CD14-positive monocyte (primary cell): ENCODE measurements at regions not wholly inside any gene's neighbourhood (a gene's known extent, or its start where the extent isn't known, plus 50 kb on each side); places are given as distances from the start of the nearest gene placed in this dataset.

Source experiments
- DNase-seq, 3 donors: peaks; one replicate each; pipeline ENCODE4 v3.0.0-alpha.2; 2011 to 2022
- H2AFZ ChIP-seq: 2 replicates; pipeline ENCODE4 v1.6.0; 2012; ENCODE audit warnings: mild to moderate bottlenecking, low read depth, low read length, inconsistent platforms; ENCODE audit not compliant: insufficient read depth, poor library complexity, severe bottlenecking
- H3K27ac ChIP-seq, 2 donors: 1 replicate in 1 of 2; 2 replicates in 1 of 2; pipeline ENCODE4 v1.5.1; 2012 to 2013; ENCODE audit warnings: low read length in 2 of 2, control low read depth in 1 of 2, inconsistent platforms in 1 of 2, low read depth in 1 of 2, mild to moderate bottlenecking in 1 of 2
- H3K27me3 ChIP-seq, 2 donors: one replicate each; pipeline versions ENCODE4 v1.6.0 to v1.6.1; 2011 to 2013; ENCODE audit warnings: low read length in 2 of 2; ENCODE audit not compliant: control insufficient read depth in 2 of 2, insufficient read depth in 2 of 2
- H3K36me3 ChIP-seq, 2 donors: replicated peaks in 1 of 2; 1 replicate in 1 of 2; 2 replicates in 1 of 2; pipeline versions ENCODE4 v1.5.1 to v1.6.1; 2012 to 2013; ENCODE audit warnings: low read length in 2 of 2, control low read depth in 1 of 2, inconsistent platforms in 1 of 2, mild to moderate bottlenecking in 1 of 2; ENCODE audit not compliant: insufficient read depth in 2 of 2, control insufficient read depth in 1 of 2
- H3K4me1 ChIP-seq, 2 donors: 1 replicate in 1 of 2; 2 replicates in 1 of 2; pipeline versions ENCODE4 v1.5.1 to v1.6.1; 2012 to 2013; ENCODE audit warnings: low read length in 2 of 2, control low read depth in 1 of 2, inconsistent platforms in 1 of 2, mild to moderate bottlenecking in 1 of 2, moderate library complexity in 1 of 2; ENCODE audit not compliant: insufficient read depth in 2 of 2, control insufficient read depth in 1 of 2
- H3K4me2 ChIP-seq: replicated peaks from 2 replicates; pipeline ENCODE3; 2012; ENCODE audit warnings: low read length, moderate library complexity, mild to moderate bottlenecking; ENCODE audit not compliant: poor library complexity, severe bottlenecking; ENCODE audit errors: extremely low read depth
- H3K4me3 ChIP-seq, 3 experiments: fragments of 200-600 bp in 1 of 3; sonication (generic) in 1 of 3; replicated peaks in 1 of 3; 1 replicate in 2 of 3; 2 replicates in 1 of 3; pipeline ENCODE4 v1.5.1; 2011 to 2013; ENCODE audit warnings: low read length in 3 of 3, mild to moderate bottlenecking in 3 of 3, control low read depth in 2 of 3, low read depth in 2 of 3, inconsistent platforms in 1 of 3, moderate library complexity in 1 of 3
- H3K79me2 ChIP-seq: 2 replicates; pipeline ENCODE4 v1.6.0; 2012; ENCODE audit warnings: mild to moderate bottlenecking, control low read depth, inconsistent platforms, low read length, moderate library complexity; ENCODE audit not compliant: insufficient read depth
- H3K9ac ChIP-seq: 2 replicates; pipeline ENCODE4 v1.6.0; 2017; ENCODE audit warnings: low read length, mild to moderate bottlenecking; ENCODE audit not compliant: insufficient read depth, poor library complexity, severe bottlenecking
- H3K9me3 ChIP-seq, 2 donors: replicated peaks in 1 of 2; 1 replicate in 1 of 2; 2 replicates in 1 of 2; pipeline versions ENCODE4 v1.5.1 to v1.6.1; 2012 to 2013; ENCODE audit warnings: low read length in 2 of 2, control low read depth in 1 of 2; ENCODE audit not compliant: control insufficient read depth in 1 of 2, insufficient read depth in 1 of 2
- H4K20me1 ChIP-seq: 2 replicates; pipeline ENCODE4 v1.6.0; 2012; ENCODE audit warnings: mild to moderate bottlenecking, low read length, control low read depth, moderate library complexity; ENCODE audit not compliant: insufficient read depth
- H3K27ac Mint-ChIP-seq, 7 donors: one replicate each; pipeline ENCODE4 v1.8.0; 2020; ENCODE audit warnings: mild to moderate bottlenecking in 7 of 7, mixed read lengths in 7 of 7, moderate library complexity in 6 of 7, inconsistent platforms in 2 of 7
- H3K27me3 Mint-ChIP-seq, 3 donors: one replicate each; pipeline ENCODE4 v1.8.0; 2021 to 2022; ENCODE audit warnings: low read depth in 3 of 3, mild to moderate bottlenecking in 3 of 3, mixed read lengths in 3 of 3, moderate library complexity in 3 of 3, inconsistent platforms in 1 of 3
- H3K36me3 Mint-ChIP-seq, 2 donors: one replicate each; pipeline ENCODE4 v1.8.0; 2020; ENCODE audit warnings: mixed read lengths in 2 of 2, inconsistent platforms in 1 of 2, mild to moderate bottlenecking in 1 of 2
- H3K4me1 Mint-ChIP-seq: one replicate; pipeline ENCODE4 v1.8.0; 2020; ENCODE audit warnings: mild to moderate bottlenecking, mixed read lengths
- H3K4me3 Mint-ChIP-seq, 2 donors: one replicate each; pipeline ENCODE4 v1.8.0; 2020; ENCODE audit warnings: mild to moderate bottlenecking in 2 of 2, mixed read lengths in 2 of 2, moderate library complexity in 1 of 2
- H3K9me3 Mint-ChIP-seq, 7 donors: one replicate each; pipeline ENCODE4 v1.8.0; 2020 to 2022; ENCODE audit warnings: mixed read lengths in 7 of 7, mild to moderate bottlenecking in 6 of 7, moderate library complexity in 6 of 7, inconsistent platforms in 2 of 7
- CTCF ChIP-seq: fragments of 200-600 bp; IDR thresholded peaks from one replicate; pipeline ENCODE4 v1.8.0; 2022; ENCODE audit warnings: antibody characterized with exemption, mild to moderate bottlenecking
- WGBS: methylation state at CpG from one replicate; pipeline ENCODE4 v1.1.5; 2013; ENCODE audit warnings: missing lambda C conversion rate; ENCODE audit not compliant: insufficient coverage; 5-methylcytosine and 5-hydroxymethylcytosine counted together
- intact Hi-C, 2 donors: fragments of 100-400 bp; cut with micrococcal nuclease; formaldehyde crosslinking; loops; one replicate each; pipeline versions ENCODE4 v1.15.0 to v1.15.1; 2023

- no peaks in the 10 kb centered on the region for H3K4me1 Mint-ChIP-seq
- Histone ChIP-seq H3K27me3 (peaks cover 0 to 2% of the 10 kb centered on the region in 2 donors), H4K20me1 (no peaks in the 10 kb centered on the region), H3K27ac (no peak overlapping the region), H3K4me1 (no peaks in the 10 kb centered on the region), H3K9ac (no peak overlapping the region), H3K9me3 (peaks cover 27 to 43% of the 10 kb centered on the region in 2 donors), H3K4me2 (no peak overlapping the region), H3K4me3 (no peak overlapping the region), H2AFZ (no peak overlapping the region), H3K36me3 (no peaks in the 10 kb centered on the region), H3K79me2 (no peaks in the 10 kb centered on the region)
- H3K27me3 Mint-ChIP-seq: peaks cover 6 to 15% (median 12%) of the 10 kb centered on the region in 3 donors
- DNase-seq: no peak
- no peaks in the 10 kb centered on the region for H3K36me3 Mint-ChIP-seq
- no peak for TF ChIP-seq CTCF
- H3K27ac Mint-ChIP-seq: no peak overlapping the region
- H3K9me3 Mint-ChIP-seq: peaks cover 22 to 38% (median 34%) of the 10 kb centered on the region in 7 donors
- H3K4me3 Mint-ChIP-seq: no peak overlapping the region
- intact Hi-C loops: no loop called here
- WGBS: 86% methylated on average over 13 of the region's 14 CpGs
These were observed 97.5 kb downstream of the SCGB2B2 start for GRCh38 chr19:34579281-34580054.

DNA sequence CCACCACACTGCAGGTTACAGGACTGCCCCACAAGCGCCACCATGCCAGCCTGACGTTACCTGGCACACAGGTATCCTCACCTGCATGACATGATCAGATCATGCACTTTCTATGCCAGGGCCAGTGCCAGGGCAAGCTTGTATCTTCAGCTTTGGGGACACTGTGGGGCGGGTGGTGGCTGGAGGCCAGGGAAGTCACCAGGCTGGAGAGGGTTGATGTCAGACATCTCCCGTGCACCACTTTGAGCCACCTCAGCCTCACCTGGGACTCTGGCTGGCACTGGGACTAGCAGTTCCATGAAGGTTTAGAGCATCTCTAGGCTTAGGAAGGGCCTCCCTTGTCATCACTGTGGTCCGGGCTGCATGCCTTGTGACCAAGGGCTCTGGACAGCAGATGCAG, 97.2 kb downstream of the WTIP start:
- intact Hi-C loops: no loop called here
- no peak for DNase-seq
- 90% methylated on average over 5 of the region's 5 CpGs for WGBS
- Histone ChIP-seq H3K4me3 (no peak overlapping the region), H4K20me1 (no peaks in the 10 kb centered on the region), H2AFZ (no peak overlapping the region), H3K4me1 (no peaks in the 10 kb centered on the region), H3K4me2 (no peak overlapping the region), H3K79me2 (no peaks in the 10 kb centered on the region), H3K9ac (no peak overlapping the region), H3K9me3 (peaks cover 28 to 48% of the 10 kb centered on the region in 2 donors), H3K36me3 (no peaks in the 10 kb centered on the region), H3K27me3 (peaks cover 0 to 2% of the 10 kb centered on the region in 2 donors), H3K27ac (no peak overlapping the region)
- Mint-ChIP-seq H3K27me3 (peaks cover 6 to 15% (median 12%) of the 10 kb centered on the region in 3 donors), H3K4me3 (no peak overlapping the region), H3K27ac (no peak overlapping the region), H3K4me1 (no peaks in the 10 kb centered on the region), H3K36me3 (no peaks in the 10 kb centered on the region), H3K9me3 (peaks cover 29 to 44% (median 36%) of the 10 kb centered on the region in 7 donors)
- TF ChIP-seq CTCF: no peak
